ENCODE measurements at regions not wholly inside any gene's neighbourhood (a gene's known extent, or its start where the extent isn't known, plus 50 kb on each side); places are given as distances from the start of the nearest gene placed in this dataset.

DNA sequence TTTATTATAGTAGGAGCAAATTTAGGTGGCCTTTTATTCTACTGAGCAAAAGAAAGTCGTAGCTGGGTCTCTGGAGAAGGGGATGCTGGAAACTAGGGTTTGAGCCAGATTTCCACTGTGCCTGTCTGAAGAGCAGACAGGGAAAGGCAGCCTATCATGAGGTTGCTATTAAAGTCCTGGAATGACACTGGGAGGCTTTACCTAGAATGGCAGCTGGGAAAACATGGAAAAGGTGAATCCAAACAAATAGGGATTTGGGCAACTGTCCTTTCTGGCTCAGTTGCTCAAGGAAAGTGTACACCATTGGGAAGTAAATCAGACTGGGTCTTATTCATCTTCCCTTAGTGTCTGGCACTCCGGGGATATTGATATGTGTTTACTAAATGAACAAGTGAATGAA, 154.6 kb downstream of the MTX2 start:
- Histone ChIP-seq H3K9ac (ENCODE audit: insufficient read depth, low read depth, low read length) (no peak overlapping the region), H3K4me1 (ENCODE audit: insufficient read depth, low read length) (no peaks in the 10 kb centered on the region), H3K36me3 (replicated peaks in 1 of 2; ENCODE audit: control insufficient read depth in 1 of 2, insufficient read depth in 2 of 2, low read length in 2 of 2) (no peaks in the 10 kb centered on the region), H2AFZ (ENCODE audit: low read length) (no peak overlapping the region), H3K79me2 (ENCODE audit: insufficient read depth, low read length) (no peaks in the 10 kb centered on the region), H3K27me3 (ENCODE audit: control insufficient read depth in 1 of 2, insufficient read depth in 2 of 2, low read length in 2 of 2) (peaks cover 0 to 36% of the 10 kb centered on the region in 2 experiments; a peak in 4 of 5 replicates), H3K27ac (ENCODE audit: extremely low read length, insufficient read depth, low read length) (no peak overlapping the region), H4K20me1 (ENCODE audit: insufficient read depth, low read length) (no peaks in the 10 kb centered on the region), H3K4me2 (ENCODE audit: low read depth, low read length) (no peak overlapping the region), H3K4me3 (replicated peaks in 1 of 3; ENCODE audit: insufficient read depth in 1 of 3, low read depth in 2 of 3, low read length in 3 of 3) (no peak overlapping the region), H3K9me3 (ENCODE audit: low read length) (no peaks in the 10 kb centered on the region)
- 0 out of 2 replicates have a peak, but pooled peaks have one; percentile 19 for TF ChIP-seq PRDM15 (CRISPR knock-in tag; IDR thresholded peaks at IDR 0.05)
- no peak for TF ChIP-seq AHDC1 (CRISPR knock-in tag; IDR thresholded peaks at IDR 0.05; ENCODE audit: borderline replicate concordance)
- no peak for DNase-seq (ENCODE audit: low spot score)
- in situ Hi-C loops (cut with HindIII; ENCODE audit: extremely low pct_ligation_motif_present, low pct_unique_long_range_greater_than_20kb), result no loop called here
- ChIA-PET POLR2A (no interaction called here), CTCF (ENCODE audit: low intra/inter-chr PET ratio, low total read pairs) (no interaction called here)
- no peak for FAIRE-seq
- intact Hi-C loops (cut with micrococcal nuclease; ENCODE audit: unreplicated experiment), result no loop called here
- 2% methylated on average over 2 of the region's 2 CpGs for WGBS (ENCODE audit: low lambda C conversion rate)
- no TSS peak for BruUV-seq (replicated peaks)
- no peak for ATAC-seq

All from HepG2 (cell line).